IPS DF 19.7 (cell line): ENCODE measurements at regions not wholly inside any gene's neighbourhood (a gene's known extent, or its start where the extent isn't known, plus 50 kb on each side); places are given as distances from the start of the nearest gene placed in this dataset.

Experiments
- DNase-seq: peaks from one replicate; pipeline ENCODE4 v3.0.0-alpha.2; 2013; ENCODE audit warnings: low read depth, low spot score

- DNase-seq, result no peak
These were observed 226.0 kb downstream of the KCNJ3 start for GRCh38 chr2:154924531-154924930.

DNA sequence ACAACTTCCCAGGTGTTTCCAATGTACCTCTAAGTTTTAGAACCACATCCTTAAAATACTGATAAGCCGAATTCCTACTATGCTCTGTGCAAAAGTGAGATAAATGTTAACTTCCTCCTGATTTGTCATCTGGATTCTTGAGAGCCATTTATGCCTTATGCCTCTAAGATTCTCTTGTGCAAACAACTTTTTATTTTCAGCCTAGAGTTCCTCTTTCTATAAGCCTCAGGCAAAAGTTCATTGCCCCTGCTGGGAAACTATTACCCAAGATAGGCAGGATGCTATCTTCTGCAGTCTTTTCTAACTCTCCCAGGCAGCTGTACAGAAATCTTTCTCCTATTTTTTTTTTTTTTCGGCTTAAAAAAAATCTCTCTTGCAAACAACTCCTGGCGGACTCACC, 216.1 kb downstream of the KCNJ3 start:
- no peak for DNase-seq

GRCh38 chr2:154912215-154912614, 213.7 kb downstream of the KCNJ3 start:
- no peak for DNase-seq

- DNase-seq, result no peak
These were observed 213.2 kb downstream of the KCNJ3 start for GRCh38 chr2:154911729-154912128.

DNA sequence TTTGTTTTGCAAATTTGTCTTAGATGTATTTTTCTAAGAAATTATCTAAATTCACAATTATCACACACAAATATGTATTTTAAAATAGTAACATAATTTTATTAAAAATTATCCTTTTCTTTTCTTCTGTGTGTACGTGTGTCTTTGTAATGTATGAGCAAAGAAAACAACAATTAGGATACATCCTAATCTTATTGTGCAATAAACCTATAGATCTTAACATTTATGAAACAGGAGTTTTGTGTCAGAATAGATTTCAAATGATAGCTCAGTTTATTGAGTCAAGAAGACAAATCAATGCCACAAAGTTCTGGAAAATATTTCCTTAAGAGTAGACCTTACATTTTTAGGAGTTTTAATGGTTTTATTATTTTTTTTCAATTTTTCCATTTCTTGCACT, 212.2 kb downstream of the KCNJ3 start:
- no peak for DNase-seq

GRCh38 chr2:154908327-154908726, 209.8 kb downstream of the KCNJ3 start:
- DNase-seq, result no peak
